OCI-LY3 (cell line): ENCODE measurements at regions not wholly inside any gene's neighbourhood (a gene's known extent, or its start where the extent isn't known, plus 50 kb on each side); places are given as distances from the start of the nearest gene placed in this dataset.

ENCODE experiments used
- EZH2phosphoT487 ChIP-seq: fragments of 200-600 bp; shearing (Covaris generic); IDR thresholded peaks from 2 replicates; pipeline ENCODE4 v1.6.1; 2018; ENCODE audit warnings: antibody characterized with exemption, mixed run types, low read depth
- TF ChIP-seq, protein P1 (sequence below): fragments of 200-600, 300-600 bp; sonication (generic); IDR thresholded peaks from 2 replicates; pipeline ENCODE4 v1.5.1; 2014; ENCODE audit warnings: antibody characterized with exemption, low read length, low read depth

DNA sequence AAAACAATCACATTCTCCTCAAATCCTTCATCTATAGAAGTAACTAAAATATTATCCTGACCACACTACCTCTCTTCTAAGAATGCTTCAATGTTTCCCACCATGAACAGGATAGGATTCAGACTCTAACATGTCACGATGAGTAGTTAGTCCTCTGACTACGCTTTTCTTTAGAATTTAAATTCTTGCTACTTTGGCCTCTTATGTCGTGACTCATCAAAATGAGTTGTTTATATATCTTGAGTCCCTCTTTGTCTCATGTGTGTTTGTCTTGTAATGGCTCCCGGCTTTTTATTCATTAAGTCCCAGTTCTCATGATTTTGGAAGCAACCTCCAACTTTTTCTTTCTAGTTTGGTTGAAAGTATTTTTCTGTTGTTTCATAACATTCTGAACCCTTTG lies 1289.2 kb downstream of the DSC3 start:
- TF ChIP-seq, protein P1, sequence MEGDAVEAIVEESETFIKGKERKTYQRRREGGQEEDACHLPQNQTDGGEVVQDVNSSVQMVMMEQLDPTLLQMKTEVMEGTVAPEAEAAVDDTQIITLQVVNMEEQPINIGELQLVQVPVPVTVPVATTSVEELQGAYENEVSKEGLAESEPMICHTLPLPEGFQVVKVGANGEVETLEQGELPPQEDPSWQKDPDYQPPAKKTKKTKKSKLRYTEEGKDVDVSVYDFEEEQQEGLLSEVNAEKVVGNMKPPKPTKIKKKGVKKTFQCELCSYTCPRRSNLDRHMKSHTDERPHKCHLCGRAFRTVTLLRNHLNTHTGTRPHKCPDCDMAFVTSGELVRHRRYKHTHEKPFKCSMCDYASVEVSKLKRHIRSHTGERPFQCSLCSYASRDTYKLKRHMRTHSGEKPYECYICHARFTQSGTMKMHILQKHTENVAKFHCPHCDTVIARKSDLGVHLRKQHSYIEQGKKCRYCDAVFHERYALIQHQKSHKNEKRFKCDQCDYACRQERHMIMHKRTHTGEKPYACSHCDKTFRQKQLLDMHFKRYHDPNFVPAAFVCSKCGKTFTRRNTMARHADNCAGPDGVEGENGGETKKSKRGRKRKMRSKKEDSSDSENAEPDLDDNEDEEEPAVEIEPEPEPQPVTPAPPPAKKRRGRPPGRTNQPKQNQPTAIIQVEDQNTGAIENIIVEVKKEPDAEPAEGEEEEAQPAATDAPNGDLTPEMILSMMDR, result no peak
- no peak for TF ChIP-seq EZH2phosphoT487
